VCaP (cell line): ENCODE measurements at regions not wholly inside any gene's neighbourhood (a gene's known extent, or its start where the extent isn't known, plus 50 kb on each side); places are given as distances from the start of the nearest gene placed in this dataset.
"Not testable (repeated sequence)": the region's sequence is repeated elsewhere in the genome, so short reads cannot be mapped to it uniquely, and the experiment has no call there.

Source experiments
- H3K27ac ChIP-seq: fragments of 450-650 bp; 2 replicates; pipeline ENCODE4 v1.5.1; 2017
- CTCF ChIP-seq: fragments of 450-650 bp; conservative IDR thresholded peaks from 2 replicates; pipeline ENCODE4 v1.5.1; 2017; ENCODE audit warnings: mild to moderate bottlenecking, moderate library complexity

GRCh38 chr1:103273106-103273505 lies 164.8 kb upstream of the COL11A1 start:
- H3K27ac ChIP-seq: no peak overlapping the region
- no peak for TF ChIP-seq CTCF

- not testable (repeated sequence) for H3K27ac ChIP-seq
These were observed 163.1 kb upstream of the COL11A1 start for GRCh38 chr1:103271471-103271870.

GRCh38 chr1:103267893-103268292 lies 159.6 kb upstream of the COL11A1 start:
- no peak overlapping the region for H3K27ac ChIP-seq

GRCh38 chr1:103267266-103267665 lies 158.9 kb upstream of the COL11A1 start:
- no peak overlapping the region for H3K27ac ChIP-seq
- no peak for TF ChIP-seq CTCF

More at GRCh38 chr1:103267893-103268292, 159.6 kb upstream of the COL11A1 start:
- 0 out of 2 replicates have a peak, but pooled peaks have one; percentile 13 for TF ChIP-seq CTCF

GRCh38 chr1:103266036-103266435 lies 157.7 kb upstream of the COL11A1 start:
- TF ChIP-seq CTCF: no peak
- H3K27ac ChIP-seq: no peak overlapping the region

- TF ChIP-seq CTCF: no peak
- H3K27ac ChIP-seq: no peak overlapping the region
These were observed 157.2 kb upstream of the COL11A1 start for GRCh38 chr1:103265551-103265950.

- H3K27ac ChIP-seq: no peak overlapping the region
- no peak for TF ChIP-seq CTCF
These were observed 151.7 kb upstream of the COL11A1 start for GRCh38 chr1:103259982-103260381.

GRCh38 chr1:103256490-103256889 lies 148.2 kb upstream of the COL11A1 start:
- no peak overlapping the region for H3K27ac ChIP-seq
- no peak for TF ChIP-seq CTCF
